Activated T-cell treated with anti-CD3 and anti-CD28 coated beads, Interleukin-2, amount 50 U/mL, for 4 hours (primary cell): ENCODE measurements at regions not wholly inside any gene's neighbourhood (a gene's known extent, or its start where the extent isn't known, plus 50 kb on each side); places are given as distances from the start of the nearest gene placed in this dataset.

ENCODE experiments used
- ATAC-seq, 2 donors: fragments of 200-7000 bp; cut with Tn5 transposase; one replicate each; pipeline ENCODE4 v1.10.0; 2021
- DNase-seq: peaks from one replicate; pipeline ENCODE4 v3.0.0-alpha.2; 2020
- H3K27me3 Mint-ChIP-seq: one replicate; pipeline ENCODE4 v1.8.0; 2021; ENCODE audit warnings: low read depth, mixed read lengths
- H3K36me3 Mint-ChIP-seq: one replicate; pipeline ENCODE4 v1.8.0; 2022; ENCODE audit warnings: mixed read lengths; ENCODE audit not compliant: insufficient read depth
- H3K4me1 Mint-ChIP-seq: one replicate; pipeline ENCODE4 v1.8.0; 2021; ENCODE audit warnings: low read depth, mixed read lengths
- H3K4me3 Mint-ChIP-seq: one replicate; pipeline ENCODE4 v1.8.0; 2021; ENCODE audit warnings: mild to moderate bottlenecking, moderate library complexity, mixed read lengths
- H3K9me3 Mint-ChIP-seq: one replicate; pipeline ENCODE4 v1.8.0; 2021; ENCODE audit warnings: mixed read lengths

- no peak for DNase-seq
- Mint-ChIP-seq H3K4me1 (peaks cover 9% of the 10 kb centered on the region), H3K4me3 (no peak overlapping the region), H3K9me3 (no peaks in the 10 kb centered on the region), H3K36me3 (no peaks in the 10 kb centered on the region), H3K27me3 (peaks cover 18% of the 10 kb centered on the region)
- ATAC-seq: no peak
These were observed 50.4 kb upstream of the FHIP2A start for GRCh38 chr10:114771157-114771556.

GRCh38 chr10:114771749-114772148, 49.8 kb upstream of the FHIP2A start:
- DNase-seq (no peak), ATAC-seq (no peak)
- Mint-ChIP-seq H3K4me1 (peaks cover 8% of the 10 kb centered on the region), H3K36me3 (no peaks in the 10 kb centered on the region), H3K27me3 (peaks cover 16% of the 10 kb centered on the region), H3K4me3 (no peak overlapping the region), H3K9me3 (no peaks in the 10 kb centered on the region)
